ENCODE measurements at regions not wholly inside any gene's neighbourhood (a gene's known extent, or its start where the extent isn't known, plus 50 kb on each side); places are given as distances from the start of the nearest gene placed in this dataset.

DNA sequence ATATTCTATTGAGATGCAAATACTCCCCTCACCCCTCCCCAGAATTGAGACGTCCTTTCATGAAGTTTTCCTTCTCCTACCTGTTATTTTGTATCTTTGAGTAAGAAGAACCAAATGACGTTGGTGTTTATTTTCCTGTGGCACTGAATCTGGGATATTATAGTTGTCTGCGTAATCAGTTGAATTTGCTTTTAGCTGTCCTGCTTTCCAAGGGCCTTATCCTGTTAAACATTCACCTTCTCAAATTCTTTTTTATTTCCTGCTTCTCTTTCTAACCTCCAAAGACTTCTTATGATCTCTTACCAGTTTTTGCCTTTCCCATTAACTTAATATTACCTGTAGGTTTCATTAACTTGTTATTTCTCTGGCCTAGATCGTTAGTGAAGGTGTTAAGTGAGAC lies 1254.9 kb upstream of the WWC1 start:
- DNase-seq (ENCODE audit: low read depth) (no peak), FAIRE-seq (no peak)
- no peak overlapping the region for H3K4me3 ChIP-seq (ENCODE audit: low read depth, low read length)
- TF ChIP-seq CTCF (IDR thresholded peaks at IDR 0.05; ENCODE audit: insufficient read depth, low read length, severe bottlenecking): no peak
- no peaks in the 10 kb centered on the region for H3K36me3 ChIP-seq (ENCODE audit: control insufficient read depth, insufficient read depth, low read length)
- no peaks in the 10 kb centered on the region for H3K27me3 ChIP-seq (ENCODE audit: control insufficient read depth, insufficient read depth, low read length)

DNA sequence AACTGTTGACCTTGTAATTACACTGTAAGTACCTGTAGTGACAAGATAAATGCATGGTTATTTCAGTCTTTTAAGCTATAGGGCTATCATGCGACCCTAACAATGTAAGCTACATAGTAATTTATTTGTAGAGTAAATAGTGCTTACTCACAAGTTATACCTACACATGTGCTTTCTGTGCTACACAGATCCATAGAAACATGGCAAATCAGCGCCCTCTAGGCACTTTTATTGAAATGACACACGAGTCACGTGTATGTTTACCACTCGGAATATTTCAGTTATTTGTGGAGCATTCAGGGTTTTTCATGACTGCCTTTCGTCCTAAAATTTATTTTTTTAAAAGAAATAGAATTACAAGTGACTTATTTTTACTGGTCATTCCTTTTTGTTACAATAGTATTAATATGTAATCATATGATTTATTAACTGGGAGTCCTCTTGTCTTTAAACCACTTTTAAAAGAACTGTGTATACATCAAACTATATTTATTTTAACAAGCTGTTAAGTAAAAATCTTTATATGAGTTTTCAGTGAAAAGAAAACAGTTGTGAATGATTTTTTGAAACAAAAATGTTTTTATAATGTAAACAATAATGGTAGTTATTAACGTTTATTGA lies 1242.3 kb upstream of the WWC1 start:
- DNase-seq (ENCODE audit: low read depth) (peak; percentile 58), FAIRE-seq (no peak)
- H3K4me3 ChIP-seq (ENCODE audit: low read depth, low read length): no peak overlapping the region
- peak; percentile 52 for TF ChIP-seq CTCF (IDR thresholded peaks at IDR 0.05; ENCODE audit: insufficient read depth, low read length, severe bottlenecking)
- H3K36me3 ChIP-seq (ENCODE audit: control insufficient read depth, insufficient read depth, low read length): no peaks in the 10 kb centered on the region
- H3K27me3 ChIP-seq (ENCODE audit: control insufficient read depth, insufficient read depth, low read length): no peaks in the 10 kb centered on the region

DNA sequence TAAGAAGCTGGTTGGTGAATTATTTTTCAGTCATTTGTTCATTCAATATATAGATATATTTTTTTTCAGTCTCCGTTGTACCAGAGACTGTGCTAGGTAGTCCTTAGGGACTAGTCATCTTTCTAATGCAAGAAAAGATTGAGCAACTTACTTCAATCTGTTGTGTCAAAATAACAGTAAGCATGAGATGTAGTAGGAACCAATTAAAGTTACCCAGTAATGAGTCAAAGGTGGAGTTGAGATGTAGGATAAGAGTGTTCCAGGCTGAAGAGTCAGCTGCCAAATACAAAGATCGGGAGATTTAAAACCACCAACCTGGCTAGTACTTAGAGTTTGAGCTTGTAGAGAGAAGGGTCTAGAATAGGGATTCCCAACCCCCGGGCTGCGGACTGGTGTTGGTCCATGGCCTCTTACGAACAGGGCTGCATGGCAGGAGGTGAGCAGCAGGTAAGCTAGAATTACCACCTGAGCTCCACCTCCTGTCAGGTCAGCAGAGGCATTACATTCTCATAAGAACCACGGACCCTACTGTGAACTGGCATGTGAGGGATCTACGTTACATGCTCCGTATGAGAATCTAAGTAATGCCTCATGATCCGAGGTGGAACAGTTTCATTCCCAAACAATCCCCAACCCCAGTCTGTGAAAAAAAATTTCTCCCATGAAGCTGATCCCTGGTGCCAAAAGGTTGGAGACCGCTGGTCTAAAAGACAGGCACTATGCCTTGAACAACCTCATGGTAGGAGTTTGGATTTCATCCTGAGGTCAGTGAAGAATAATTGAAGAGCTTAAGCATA lies 1241.5 kb upstream of the WWC1 start:
- DNase-seq (ENCODE audit: low read depth) (no peak), FAIRE-seq (no peak)
- TF ChIP-seq CTCF (IDR thresholded peaks at IDR 0.05; ENCODE audit: insufficient read depth, low read length, severe bottlenecking): no peak
- H3K4me3 ChIP-seq (ENCODE audit: low read depth, low read length): no peak overlapping the region
- no peaks in the 10 kb centered on the region for H3K27me3 ChIP-seq (ENCODE audit: control insufficient read depth, insufficient read depth, low read length)
- no peaks in the 10 kb centered on the region for H3K36me3 ChIP-seq (ENCODE audit: control insufficient read depth, insufficient read depth, low read length)

GRCh38 chr5:167050568-167051401 lies 1240.7 kb upstream of the WWC1 start:
- peak; percentile 32 for FAIRE-seq
- no peaks in the 10 kb centered on the region for H3K27me3 ChIP-seq (ENCODE audit: control insufficient read depth, insufficient read depth, low read length)
- no peak for DNase-seq (ENCODE audit: low read depth)
- TF ChIP-seq CTCF (IDR thresholded peaks at IDR 0.05; ENCODE audit: insufficient read depth, low read length, severe bottlenecking): no peak
- no peaks in the 10 kb centered on the region for H3K36me3 ChIP-seq (ENCODE audit: control insufficient read depth, insufficient read depth, low read length)
- no peak overlapping the region for H3K4me3 ChIP-seq (ENCODE audit: low read depth, low read length)

GRCh38 chr5:167051402-167051768 lies 1240.1 kb upstream of the WWC1 start:
- Histone ChIP-seq H3K4me3 (ENCODE audit: low read depth, low read length) (no peak overlapping the region), H3K36me3 (ENCODE audit: control insufficient read depth, insufficient read depth, low read length) (no peaks in the 10 kb centered on the region), H3K27me3 (ENCODE audit: control insufficient read depth, insufficient read depth, low read length) (no peaks in the 10 kb centered on the region)
- DNase-seq (ENCODE audit: low read depth) (no peak), FAIRE-seq (no peak)
- no peak for TF ChIP-seq CTCF (IDR thresholded peaks at IDR 0.05; ENCODE audit: insufficient read depth, low read length, severe bottlenecking)

Measured in bronchial epithelial cell (primary cell).